WTC11 (cell line): ENCODE measurements at regions not wholly inside any gene's neighbourhood (a gene's known extent, or its start where the extent isn't known, plus 50 kb on each side); places are given as distances from the start of the nearest gene placed in this dataset.

Experiments used
- ATAC-seq: fragments of 200-7000 bp; cut with Tn5 transposase; 2 replicates; pipeline ENCODE4 v1.10.0; 2021; ENCODE audit warnings: mild to moderate bottlenecking, moderate library complexity
- CTCF ChIA-PET: fragments of 300-600 bp; sonication (Branson Sonifier 250); formaldehyde crosslinking; loops from one replicate; lab custom pipeline; 2021; ENCODE audit warnings: antibody characterized with exemption; lab: Charles Lee
- POLR2A ChIA-PET: fragments of 350-600 bp; sonication (Branson Sonifier 250); formaldehyde crosslinking; loops from one replicate; lab custom pipeline; 2021; ENCODE audit warnings: antibody characterized with exemption; lab: Charles Lee
- DNase-seq: peaks from one replicate; pipeline ENCODE4 v3.0.0; 2021; ENCODE audit warnings: low spot score
- H3K27ac Mint-ChIP-seq: 2 replicates; pipeline ENCODE4 v1.8.0; 2021; ENCODE audit warnings: mixed read lengths
- H3K27me3 Mint-ChIP-seq: 2 replicates; pipeline ENCODE4 v1.8.0; 2021; ENCODE audit warnings: low read depth, mild to moderate bottlenecking, moderate library complexity, mixed read lengths
- H3K36me3 Mint-ChIP-seq: 2 replicates; pipeline ENCODE4 v1.8.0; 2021; ENCODE audit warnings: mixed read lengths
- H3K4me1 Mint-ChIP-seq: 2 replicates; pipeline ENCODE4 v1.8.0; 2022; ENCODE audit warnings: mixed read lengths
- H3K4me3 Mint-ChIP-seq: 2 replicates; pipeline ENCODE4 v1.8.0; 2021; ENCODE audit warnings: mild to moderate bottlenecking, moderate library complexity, mixed read lengths
- H3K9me3 Mint-ChIP-seq: 2 replicates; pipeline ENCODE4 v1.8.0; 2021; ENCODE audit warnings: mixed read lengths
- AR ChIP-seq: fragments of 250-450 bp; sonication (Bioruptor Pico); IDR thresholded peaks from 2 replicates; pipeline ENCODE4 v1.9.0; 2021; ENCODE audit warnings: mild to moderate bottlenecking
- ATF1 ChIP-seq: sonication (generic); formaldehyde crosslinking; IDR thresholded peaks from 2 replicates; pipeline ENCODE4 v1.8.1; 2023; ENCODE audit warnings: mild to moderate bottlenecking, moderate library complexity, missing genetic modification reagents
- ATF3 ChIP-seq: sonication (generic); formaldehyde crosslinking; conservative IDR thresholded peaks from 2 replicates; pipeline ENCODE4 v1.8.1; 2022; ENCODE audit warnings: mild to moderate bottlenecking, missing genetic modification reagents
- E2F4 ChIP-seq: sonication (generic); formaldehyde crosslinking; IDR thresholded peaks from 2 replicates; pipeline ENCODE4 v1.8.1; 2022; ENCODE audit warnings: low read depth, mild to moderate bottlenecking, moderate library complexity, missing genetic modification reagents, borderline replicate concordance
- ERG ChIP-seq: fragments of 250-450 bp; sonication (Bioruptor Pico); IDR thresholded peaks from 2 replicates; pipeline ENCODE4 v1.8.0; 2021; ENCODE audit warnings: mild to moderate bottlenecking
- FOXJ3 ChIP-seq: sonication (generic); formaldehyde crosslinking; IDR thresholded peaks from 2 replicates; pipeline ENCODE4 v1.9.0; 2021; ENCODE audit warnings: missing genetic modification reagents, mild to moderate bottlenecking, borderline replicate concordance
- FOXK1 ChIP-seq: sonication (generic); formaldehyde crosslinking; IDR thresholded peaks from 2 replicates; pipeline ENCODE4 v1.8.0; 2022; ENCODE audit warnings: mild to moderate bottlenecking, moderate library complexity, missing genetic modification reagents
- MLX ChIP-seq: sonication (generic); formaldehyde crosslinking; IDR thresholded peaks from 2 replicates; pipeline ENCODE4 v1.8.1; 2023; ENCODE audit warnings: mild to moderate bottlenecking, missing genetic modification reagents, moderate library complexity
- MXD4 ChIP-seq: fragments of 250-450 bp; sonication (Bioruptor Pico); IDR thresholded peaks from 2 replicates; pipeline ENCODE4 v1.8.0; 2021; ENCODE audit warnings: mild to moderate bottlenecking, moderate library complexity, borderline replicate concordance
- RORB ChIP-seq: fragments of 250-450 bp; sonication (Bioruptor Pico); IDR thresholded peaks from 2 replicates; pipeline ENCODE4 v1.9.0; 2021; ENCODE audit warnings: mild to moderate bottlenecking
- SOX15 ChIP-seq: fragments of 250-450 bp; sonication (Bioruptor Pico); IDR thresholded peaks from 2 replicates; pipeline ENCODE4 v1.9.0; 2021; ENCODE audit warnings: mild to moderate bottlenecking
- STAT6 ChIP-seq: sonication (generic); formaldehyde crosslinking; conservative IDR thresholded peaks from 2 replicates; pipeline ENCODE4 v1.8.1; 2023; ENCODE audit warnings: mild to moderate bottlenecking, low read depth, missing genetic modification reagents, moderate library complexity
- TEAD1 ChIP-seq: sonication (generic); formaldehyde crosslinking; IDR thresholded peaks from 2 replicates; pipeline ENCODE4 v1.8.0; 2022; ENCODE audit warnings: mild to moderate bottlenecking, missing genetic modification reagents
- ZBTB21 ChIP-seq: sonication (generic); formaldehyde crosslinking; IDR thresholded peaks from 2 replicates; pipeline ENCODE4 v1.8.1; 2023; ENCODE audit warnings: mild to moderate bottlenecking, missing genetic modification reagents, borderline replicate concordance
- ZNF263 ChIP-seq: sonication (generic); formaldehyde crosslinking; IDR thresholded peaks from 2 replicates; pipeline ENCODE4 v1.8.1; 2022; ENCODE audit warnings: low read depth, mild to moderate bottlenecking, moderate library complexity, missing genetic modification reagents
- ZNF423 ChIP-seq: fragments of 250-450 bp; sonication (Bioruptor Pico); IDR thresholded peaks from 2 replicates; pipeline ENCODE4 v2.1.2; 2022; ENCODE audit warnings: mild to moderate bottlenecking, moderate library complexity
- ZNF425 ChIP-seq: fragments of 250-450 bp; sonication (Bioruptor Pico); conservative IDR thresholded peaks from 2 replicates; pipeline ENCODE4 v1.9.0; 2021; ENCODE audit warnings: mild to moderate bottlenecking
- ZNF512 ChIP-seq: sonication (generic); formaldehyde crosslinking; IDR thresholded peaks from 2 replicates; pipeline ENCODE4 v1.8.1; 2022; ENCODE audit warnings: missing genetic modification reagents, borderline replicate concordance

- CTCF ChIA-PET: interaction anchor here (2.3 kb wide), 1 partner anchor 11 kb away, joined by 10 read pairs; no protein-coding TSS in a partner anchor
- no peak for TF ChIP-seq ZNF425 (CRISPR knock-in tag)
- no peak for TF ChIP-seq STAT6
- TF ChIP-seq ZBTB21 (CRISPR knock-in tag): no peak
- no peak for TF ChIP-seq ATF3 (CRISPR knock-in tag)
- no peak for TF ChIP-seq ZNF423 (CRISPR knock-in tag)
- TF ChIP-seq MLX (CRISPR knock-in tag): no peak
- TF ChIP-seq E2F4 (CRISPR knock-in tag): no peak
- TF ChIP-seq FOXJ3 (CRISPR knock-in tag): no peak
- no peak for TF ChIP-seq RORB
- TF ChIP-seq ERG (CRISPR knock-in tag): no peak
- TF ChIP-seq TEAD1 (CRISPR knock-in tag): no peak
- TF ChIP-seq, all 79 proteins: peak for 0
Measured at GRCh38 chr18:41390309-41390708, 564.7 kb upstream of the PIK3C3 start.

GRCh38 chr18:41378598-41378997 lies 576.4 kb upstream of the PIK3C3 start:
- H3K4me3 Mint-ChIP-seq: no peak overlapping the region
- ATAC-seq (peak; percentile 86), DNase-seq (no peak)
- H3K27me3 Mint-ChIP-seq: no peaks in the 10 kb centered on the region
- peaks cover 13% of the 10 kb centered on the region for H3K36me3 Mint-ChIP-seq
- H3K9me3 Mint-ChIP-seq: peaks cover 11% of the 10 kb centered on the region
- peak overlapping the region; percentile 2; the same call in 1 of the 2 replicates for H3K27ac Mint-ChIP-seq
- ChIA-PET CTCF (interaction anchor here (0.6 to 2.0 kb wide), 5 partner anchors 13 to 712 kb away, joined by 3 to 10 read pairs (median 4); no protein-coding TSS in a partner anchor), POLR2A (no interaction called here)
- peaks cover 34% of the 10 kb centered on the region for H3K4me1 Mint-ChIP-seq
- TF ChIP-seq ATF1 (CRISPR knock-in tag) (no peak), SOX15 (no peak), FOXK1 (CRISPR knock-in tag) (no peak), ZBTB21 (CRISPR knock-in tag) (no peak), MXD4 (CRISPR knock-in tag) (no peak), ZNF512 (no peak), ZNF263 (CRISPR knock-in tag) (no peak), AR (CRISPR knock-in tag) (no peak), E2F4 (CRISPR knock-in tag) (no peak)

More at GRCh38 chr18:41390309-41390708, 564.7 kb upstream of the PIK3C3 start:
- Mint-ChIP-seq H3K36me3 (no peaks in the 10 kb centered on the region), H3K4me1 (peaks cover 33% of the 10 kb centered on the region), H3K4me3 (no peak overlapping the region), H3K27ac (no peak overlapping the region), H3K9me3 (no peaks in the 10 kb centered on the region), H3K27me3 (no peaks in the 10 kb centered on the region)
- DNase-seq: no peak
- ATAC-seq: no peak
- POLR2A ChIA-PET: no interaction called here
